SK-MEL-5 (cell line): ENCODE measurements at regions not wholly inside any gene's neighbourhood (a gene's known extent, or its start where the extent isn't known, plus 50 kb on each side); places are given as distances from the start of the nearest gene placed in this dataset.
A peak's percentile ranks its signal among the peaks of the same experiment; 100 is the strongest.

Source experiments
- DNase-seq: peaks from one replicate; pipeline ENCODE4 v3.0.0-alpha.2; 2016; ENCODE audit warnings: low read depth, low spot score
- in situ Hi-C: cut with HindIII; loops from 2 replicates; pipeline ENCODE4 v1.10.0; 2016; ENCODE audit warnings: low sequenced_read_pairs, high pct_unique_total_duplicates, low pct_unique_long_range_greater_than_20kb

- no peak for DNase-seq
- in situ Hi-C loops, result no loop called here
Observed at GRCh38 chr3:135740211-135740610, 225.3 kb upstream of the PPP2R3A start.

- in situ Hi-C loops, result no loop called here
- no peak for DNase-seq
Observed at GRCh38 chr3:135740751-135741150, 224.8 kb upstream of the PPP2R3A start.

- in situ Hi-C loops, result no loop called here
Observed at GRCh38 chr3:135751991-135752390, 213.5 kb upstream of the PPP2R3A start.

GRCh38 chr3:135752851-135753250, 212.7 kb upstream of the PPP2R3A start:
- DNase-seq, result no peak
- in situ Hi-C loops, result no loop called here

More at GRCh38 chr3:135751991-135752390, 213.5 kb upstream of the PPP2R3A start:
- DNase-seq, result no peak

GRCh38 chr3:135753506-135753905, 212.0 kb upstream of the PPP2R3A start:
- in situ Hi-C loops, result no loop called here

GRCh38 chr3:135755330-135756105, 210.0 kb upstream of the PPP2R3A start:
- DNase-seq, result no peak
- in situ Hi-C loops, result no loop called here

More at GRCh38 chr3:135753506-135753905, 212.0 kb upstream of the PPP2R3A start:
- no peak for DNase-seq

GRCh38 chr3:135756106-135756668, 209.3 kb upstream of the PPP2R3A start:
- in situ Hi-C loops, result no loop called here
- no peak for DNase-seq

- in situ Hi-C loops, result no loop called here
Observed at GRCh38 chr3:135757421-135757820, 208.1 kb upstream of the PPP2R3A start.

GRCh38 chr3:135758961-135759360, 206.6 kb upstream of the PPP2R3A start:
- in situ Hi-C loops, result no loop called here

More at GRCh38 chr3:135757421-135757820, 208.1 kb upstream of the PPP2R3A start:
- no peak for DNase-seq

GRCh38 chr3:135759651-135760050, 205.9 kb upstream of the PPP2R3A start:
- DNase-seq, result no peak
- in situ Hi-C loops, result no loop called here

More at GRCh38 chr3:135758961-135759360, 206.6 kb upstream of the PPP2R3A start:
- DNase-seq, result no peak

- in situ Hi-C loops, result no loop called here
- no peak for DNase-seq
Observed at GRCh38 chr3:135760581-135760980, 204.9 kb upstream of the PPP2R3A start.

GRCh38 chr3:135762188-135762856, 203.2 kb upstream of the PPP2R3A start:
- peak; percentile 4 for DNase-seq
- in situ Hi-C loops, result no loop called here

GRCh38 chr3:135766115-135766514, 199.4 kb upstream of the PPP2R3A start:
- DNase-seq, result no peak
- in situ Hi-C loops, result no loop called here

GRCh38 chr3:135771760-135772159, 193.8 kb upstream of the PPP2R3A start:
- no peak for DNase-seq

GRCh38 chr3:135779024-135779423, 186.5 kb upstream of the PPP2R3A start:
- DNase-seq, result no peak
- in situ Hi-C loops, result no loop called here

More at GRCh38 chr3:135771760-135772159, 193.8 kb upstream of the PPP2R3A start:
- in situ Hi-C loops, result no loop called here

- no peak for DNase-seq
- in situ Hi-C loops, result no loop called here
Observed at GRCh38 chr3:135779590-135780235, 185.8 kb upstream of the PPP2R3A start.

- in situ Hi-C loops, result no loop called here
- DNase-seq, result no peak
Observed at GRCh38 chr3:135781026-135781815, 184.3 kb upstream of the PPP2R3A start.
